ENCODE measurements at regions not wholly inside any gene's neighbourhood (a gene's known extent, or its start where the extent isn't known, plus 50 kb on each side); places are given as distances from the start of the nearest gene placed in this dataset.

- H3K4me3 Mint-ChIP-seq = no peak overlapping the region
- ATAC-seq (no peak), DNase-seq (no peak)
- Histone ChIP-seq H3K36me3 (ENCODE audit: control insufficient read depth, insufficient read depth, low read length) (no peaks in the 10 kb centered on the region), H3K4me1 (ENCODE audit: control insufficient read depth, insufficient read depth, low read length) (no peaks in the 10 kb centered on the region), H3K27ac (ENCODE audit: low read length) (no peak overlapping the region), H3K4me3 (ENCODE audit: low read length) (no peak overlapping the region), H3K9me3 (ENCODE audit: control insufficient read depth, insufficient read depth, low read length) (no peaks in the 10 kb centered on the region), H3K27me3 (ENCODE audit: control insufficient read depth, insufficient read depth, low read length) (no peaks in the 10 kb centered on the region)
- no peak overlapping the region for H3K27ac Mint-ChIP-seq
- TF ChIP-seq CTCF (IDR thresholded peaks at IDR 0.05) = no peak
- peaks cover 0 to 7% of the 10 kb centered on the region in 2 donors for H3K9me3 Mint-ChIP-seq
- H3K4me1 Mint-ChIP-seq = no peaks in the 10 kb centered on the region
- WGBS (ENCODE audit: insufficient coverage) = 85% methylated on average over 4 of the region's 4 CpGs
- intact Hi-C loops (cut with micrococcal nuclease) = no loop called here
- no peaks in the 10 kb centered on the region for H3K27me3 Mint-ChIP-seq (ENCODE audit: low read depth in 2 of 2)
- no peaks in the 10 kb centered on the region for H3K36me3 Mint-ChIP-seq
Observed at GRCh38 chr11:110991661-110992355, 253.7 kb upstream of the POU2AF2 start.

- Histone ChIP-seq H3K4me3 (ENCODE audit: low read length) (no peak overlapping the region), H3K27me3 (ENCODE audit: control insufficient read depth, insufficient read depth, low read length) (no peaks in the 10 kb centered on the region), H3K27ac (ENCODE audit: low read length) (no peak overlapping the region), H3K9me3 (ENCODE audit: control insufficient read depth, insufficient read depth, low read length) (no peaks in the 10 kb centered on the region), H3K36me3 (ENCODE audit: control insufficient read depth, insufficient read depth, low read length) (no peaks in the 10 kb centered on the region), H3K4me1 (ENCODE audit: control insufficient read depth, insufficient read depth, low read length) (no peaks in the 10 kb centered on the region)
- ATAC-seq = no peak
- intact Hi-C loops (cut with micrococcal nuclease) = no loop called here
- no peaks in the 10 kb centered on the region for H3K4me1 Mint-ChIP-seq
- no peak for TF ChIP-seq CTCF (IDR thresholded peaks at IDR 0.05)
- peaks cover 0 to 8% of the 10 kb centered on the region in 2 donors for H3K9me3 Mint-ChIP-seq
- H3K27me3 Mint-ChIP-seq (ENCODE audit: low read depth in 2 of 2) = no peaks in the 10 kb centered on the region
- DNase-seq = no peak
- no peaks in the 10 kb centered on the region for H3K36me3 Mint-ChIP-seq
- H3K4me3 Mint-ChIP-seq = no peak overlapping the region
- 96% methylated on average over 2 of the region's 3 CpGs for WGBS (ENCODE audit: insufficient coverage)
- no peak overlapping the region for H3K27ac Mint-ChIP-seq
Observed at GRCh38 chr11:110990311-110990710, 255.2 kb upstream of the POU2AF2 start.

GRCh38 chr11:110989428-110990133 is 255.9 kb upstream of the POU2AF2 start:
- no peak overlapping the region for H3K4me3 Mint-ChIP-seq
- Histone ChIP-seq H3K36me3 (ENCODE audit: control insufficient read depth, insufficient read depth, low read length) (no peaks in the 10 kb centered on the region), H3K27me3 (ENCODE audit: control insufficient read depth, insufficient read depth, low read length) (no peaks in the 10 kb centered on the region), H3K9me3 (ENCODE audit: control insufficient read depth, insufficient read depth, low read length) (no peaks in the 10 kb centered on the region), H3K4me1 (ENCODE audit: control insufficient read depth, insufficient read depth, low read length) (no peaks in the 10 kb centered on the region), H3K27ac (ENCODE audit: low read length) (no peak overlapping the region), H3K4me3 (ENCODE audit: low read length) (no peak overlapping the region)
- no peak overlapping the region for H3K27ac Mint-ChIP-seq
- ATAC-seq (no peak), DNase-seq (no peak)
- no peak for TF ChIP-seq CTCF (IDR thresholded peaks at IDR 0.05)
- H3K36me3 Mint-ChIP-seq = no peaks in the 10 kb centered on the region
- H3K9me3 Mint-ChIP-seq = peaks cover 0 to 8% of the 10 kb centered on the region in 2 donors
- no peaks in the 10 kb centered on the region for H3K27me3 Mint-ChIP-seq (ENCODE audit: low read depth in 2 of 2)
- intact Hi-C loops (cut with micrococcal nuclease) = no loop called here
- H3K4me1 Mint-ChIP-seq = no peaks in the 10 kb centered on the region
